Sigmoid colon (tissue), 6 donors: ENCODE measurements at regions not wholly inside any gene's neighbourhood (a gene's known extent, or its start where the extent isn't known, plus 50 kb on each side); places are given as distances from the start of the nearest gene placed in this dataset.

Experiments used
- DNase-seq: peaks from one replicate; pipeline ENCODE4 v3.0.0-alpha.2; 2019
- H3K27ac ChIP-seq, 4 donors: fragments of 200-600 bp; sonication (generic); one replicate each; pipeline ENCODE4 v1.5.1; 2016 to 2019; ENCODE audit warnings: mild to moderate bottlenecking in 1 of 4
- H3K27me3 ChIP-seq, 3 donors: fragments of 200-600 bp; sonication (generic); one replicate each; pipeline ENCODE4 v1.5.1; 2019; ENCODE audit warnings: mild to moderate bottlenecking in 1 of 3
- H3K36me3 ChIP-seq, 4 donors: fragments of 200-600 bp; sonication (generic); one replicate each; pipeline ENCODE4 v1.5.1; 2016 to 2019
- H3K4me1 ChIP-seq, 4 donors: fragments of 200-600 bp; sonication (generic); one replicate each; pipeline ENCODE4 v1.5.1; 2017 to 2019
- H3K4me3 ChIP-seq, 4 donors: fragments of 200-600 bp; sonication (generic); one replicate each; pipeline ENCODE4 v1.5.1; 2017 to 2019; ENCODE audit warnings: mild to moderate bottlenecking in 2 of 4, moderate library complexity in 1 of 4
- H3K9me3 ChIP-seq, 4 donors: fragments of 200-600 bp in 3 of 4; sonication (generic) in 3 of 4; one replicate each; pipeline versions ENCODE4 v1.5.1 to v1.6.1; 2013 to 2019
- CTCF ChIP-seq, 4 experiments: fragments of 450-650 bp in 3 of 4; fragments of 200-600 bp in 1 of 4; IDR thresholded peaks; one replicate each; pipeline ENCODE4 v1.5.1; 2016 to 2019; ENCODE audit warnings: antibody characterized with exemption in 4 of 4, mild to moderate bottlenecking in 3 of 4, moderate library complexity in 2 of 4
- EP300 ChIP-seq, 4 donors: sonication (generic); formaldehyde crosslinking; IDR thresholded peaks; one replicate each; pipeline ENCODE4 v1.6.1; 2017; ENCODE audit warnings: antibody characterized with exemption in 4 of 4
- POLR2A ChIP-seq, 2 donors: fragments of 450-650 bp; IDR thresholded peaks; one replicate each; pipeline ENCODE4 v1.6.1; 2016; ENCODE audit warnings: antibody characterized with exemption in 2 of 2, mild to moderate bottlenecking in 2 of 2, moderate library complexity in 2 of 2
- POLR2AphosphoS5 ChIP-seq, 4 donors: sonication (generic); formaldehyde crosslinking; IDR thresholded peaks; one replicate each; pipeline ENCODE4 v1.6.1; 2017; ENCODE audit warnings: antibody characterized with exemption in 4 of 4
- WGBS, 2 donors: extraction: QIAGEN DNeasy Blood & Tissue Kit; methylation state at CpG; one replicate each; pipeline ENCODE4 v1.1.7; 2013; 5-methylcytosine and 5-hydroxymethylcytosine counted together
- intact Hi-C: fragments of 100-400 bp; cut with DNase I; formaldehyde crosslinking; loops from one replicate; pipeline ENCODE4 v1.15.1; 2023
- donor health status: healthy with polysubstance abuse.
- donor health status: healthy.

GRCh38 chr4:112731715-112732114 is 94.8 kb downstream of the LARP7 start:
- intact Hi-C loops = no loop called here
- Histone ChIP-seq H3K36me3 (no peaks in the 10 kb centered on the region), H3K27me3 (no peaks in the 10 kb centered on the region), H3K4me1 (no peaks in the 10 kb centered on the region), H3K27ac (no peak overlapping the region), H3K4me3 (no peak overlapping the region), H3K9me3 (no peaks in the 10 kb centered on the region)
- WGBS, 2 donors = 96 to 98% methylated on average over 2 of the region's 2 CpGs
- no peak for DNase-seq
- TF ChIP-seq EP300 (IDR thresholded peaks at IDR 0.05) (no peak), CTCF (IDR thresholded peaks at IDR 0.05) (no peak), POLR2A (IDR thresholded peaks at IDR 0.05) (no peak), POLR2AphosphoS5 (IDR thresholded peaks at IDR 0.05) (no peak)

DNA sequence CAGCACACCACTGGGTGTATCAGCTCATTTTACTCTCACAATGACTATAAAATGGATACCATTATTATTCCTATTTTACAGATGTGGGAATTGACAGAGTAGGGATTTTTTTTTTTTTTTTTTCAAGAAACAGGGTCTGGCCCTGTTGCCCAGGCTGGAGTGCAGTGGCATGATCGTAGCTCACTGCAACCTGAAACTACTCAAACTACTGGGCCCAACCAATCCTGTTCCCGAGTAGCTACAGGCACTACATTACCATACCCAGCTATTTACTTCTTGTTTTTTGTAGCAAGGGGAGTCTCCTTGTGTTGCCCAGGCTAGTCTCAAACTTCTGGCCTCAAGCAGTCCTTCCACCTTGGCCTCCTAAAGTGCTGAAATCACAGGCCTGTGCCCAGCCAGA is 95.2 kb downstream of the LARP7 start:
- no peak for TF ChIP-seq EP300 (IDR thresholded peaks at IDR 0.05)
- H3K4me3 ChIP-seq = no peak overlapping the region
- no peaks in the 10 kb centered on the region for H3K4me1 ChIP-seq
- no peak overlapping the region for H3K27ac ChIP-seq
- no peaks in the 10 kb centered on the region for H3K36me3 ChIP-seq
- DNase-seq = no peak
- H3K27me3 ChIP-seq = no peaks in the 10 kb centered on the region
- WGBS, 2 donors = 80 to 90% methylated on average over 2 of the region's 2 CpGs
- H3K9me3 ChIP-seq = no peaks in the 10 kb centered on the region
- intact Hi-C loops = no loop called here

- H3K4me1 ChIP-seq = no peaks in the 10 kb centered on the region
- H3K9me3 ChIP-seq = no peaks in the 10 kb centered on the region
- DNase-seq = no peak
- no peak for TF ChIP-seq CTCF (IDR thresholded peaks at IDR 0.05)
- no peak for TF ChIP-seq POLR2A (IDR thresholded peaks at IDR 0.05)
- H3K4me3 ChIP-seq = no peak overlapping the region
- intact Hi-C loops = no loop called here
- H3K36me3 ChIP-seq = no peaks in the 10 kb centered on the region
- no peak overlapping the region for H3K27ac ChIP-seq
- no peaks in the 10 kb centered on the region for H3K27me3 ChIP-seq
Observed at GRCh38 chr4:112735474-112735951, 98.6 kb downstream of the LARP7 start.

DNA sequence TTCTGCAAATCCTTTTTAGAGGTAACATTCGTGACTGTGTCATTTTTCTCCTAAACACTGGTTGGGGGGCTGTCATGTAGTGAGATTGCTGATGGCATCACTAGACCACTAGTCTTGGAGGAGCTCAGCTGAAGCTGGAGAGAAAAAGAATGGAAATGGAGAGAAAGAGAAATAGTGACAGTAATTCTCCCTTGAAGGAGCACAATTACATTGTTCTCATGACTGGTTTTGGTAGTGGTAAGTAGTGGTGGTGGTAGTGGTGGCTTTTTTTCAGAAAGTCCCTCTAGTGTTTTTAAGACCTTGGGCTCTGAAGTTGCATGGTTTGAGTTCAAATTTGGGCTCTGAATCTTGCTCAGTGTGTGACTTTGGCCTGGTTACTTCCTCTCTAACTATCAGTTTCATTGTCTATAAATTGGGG is 99.8 kb downstream of the LARP7 start:
- DNase-seq = no peak
- no peak overlapping the region for H3K4me3 ChIP-seq
- no peaks in the 10 kb centered on the region for H3K9me3 ChIP-seq
- TF ChIP-seq CTCF (IDR thresholded peaks at IDR 0.05) (no peak), EP300 (IDR thresholded peaks at IDR 0.05) (no peak), POLR2AphosphoS5 (IDR thresholded peaks at IDR 0.05) (no peak), POLR2A (IDR thresholded peaks at IDR 0.05) (no peak)
- no peaks in the 10 kb centered on the region for H3K4me1 ChIP-seq
- 57 to 68% methylated on average over 1 of the region's 1 CpG for WGBS, 2 donors
- no peaks in the 10 kb centered on the region for H3K27me3 ChIP-seq
- H3K36me3 ChIP-seq = no peaks in the 10 kb centered on the region
- intact Hi-C loops = no loop called here
- no peak overlapping the region for H3K27ac ChIP-seq

GRCh38 chr4:112739442-112739841 is 102.5 kb downstream of the LARP7 start:
- no peak for TF ChIP-seq POLR2A (IDR thresholded peaks at IDR 0.05)
- no peak for TF ChIP-seq POLR2AphosphoS5 (IDR thresholded peaks at IDR 0.05)
- no peak for TF ChIP-seq CTCF (IDR thresholded peaks at IDR 0.05)
- TF ChIP-seq EP300 (IDR thresholded peaks at IDR 0.05) = no peak
- Histone ChIP-seq H3K4me3 (no peak overlapping the region), H3K36me3 (no peaks in the 10 kb centered on the region), H3K27me3 (no peaks in the 10 kb centered on the region), H3K4me1 (no peaks in the 10 kb centered on the region), H3K9me3 (no peaks in the 10 kb centered on the region), H3K27ac (no peak overlapping the region)
- intact Hi-C loops = no loop called here
- DNase-seq = no peak
- 88 to 89% methylated on average over 8 of the region's 8 CpGs for WGBS, 2 donors
